ENCODE measurements at regions not wholly inside any gene's neighbourhood (a gene's known extent, or its start where the extent isn't known, plus 50 kb on each side); places are given as distances from the start of the nearest gene placed in this dataset.
"Not testable (repeated sequence)": the region's sequence is repeated elsewhere in the genome, so short reads cannot be mapped to it uniquely, and the experiment has no call there.

DNA sequence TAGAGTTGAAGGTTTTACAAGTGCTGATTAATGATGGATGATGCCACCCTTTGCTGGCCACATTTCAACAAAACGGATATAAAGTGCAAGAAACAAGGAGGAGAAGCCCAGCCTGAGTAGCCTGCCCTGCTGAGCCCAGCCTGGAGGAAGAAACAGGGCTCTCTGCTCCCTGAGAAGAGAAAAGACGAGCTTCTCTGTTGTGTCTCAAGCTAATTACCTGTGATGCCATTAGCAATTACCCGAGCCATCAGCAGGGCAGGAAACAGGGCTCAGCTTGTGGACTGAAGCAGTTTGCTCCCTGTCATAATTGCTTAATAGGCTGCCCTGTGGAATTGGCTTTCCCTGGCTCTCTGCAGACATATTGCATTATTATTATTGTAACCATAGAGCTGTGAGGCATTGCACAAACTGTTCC, 709.3 kb upstream of the AUTS2 start:
- Histone ChIP-seq H3K9me3 (no peaks in the 10 kb centered on the region), H3K4me1 (no peaks in the 10 kb centered on the region), H3K27me3 (no peaks in the 10 kb centered on the region), H3K4me3 (no peak overlapping the region), H3K27ac (no peak overlapping the region), H3K36me3 (no peaks in the 10 kb centered on the region)
- TF ChIP-seq, protein P1, sequence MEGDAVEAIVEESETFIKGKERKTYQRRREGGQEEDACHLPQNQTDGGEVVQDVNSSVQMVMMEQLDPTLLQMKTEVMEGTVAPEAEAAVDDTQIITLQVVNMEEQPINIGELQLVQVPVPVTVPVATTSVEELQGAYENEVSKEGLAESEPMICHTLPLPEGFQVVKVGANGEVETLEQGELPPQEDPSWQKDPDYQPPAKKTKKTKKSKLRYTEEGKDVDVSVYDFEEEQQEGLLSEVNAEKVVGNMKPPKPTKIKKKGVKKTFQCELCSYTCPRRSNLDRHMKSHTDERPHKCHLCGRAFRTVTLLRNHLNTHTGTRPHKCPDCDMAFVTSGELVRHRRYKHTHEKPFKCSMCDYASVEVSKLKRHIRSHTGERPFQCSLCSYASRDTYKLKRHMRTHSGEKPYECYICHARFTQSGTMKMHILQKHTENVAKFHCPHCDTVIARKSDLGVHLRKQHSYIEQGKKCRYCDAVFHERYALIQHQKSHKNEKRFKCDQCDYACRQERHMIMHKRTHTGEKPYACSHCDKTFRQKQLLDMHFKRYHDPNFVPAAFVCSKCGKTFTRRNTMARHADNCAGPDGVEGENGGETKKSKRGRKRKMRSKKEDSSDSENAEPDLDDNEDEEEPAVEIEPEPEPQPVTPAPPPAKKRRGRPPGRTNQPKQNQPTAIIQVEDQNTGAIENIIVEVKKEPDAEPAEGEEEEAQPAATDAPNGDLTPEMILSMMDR (IDR thresholded peaks at IDR 0.05): no peak
- no peak for DNase-seq (ENCODE audit: low spot score in 2 of 2)
- intact Hi-C loops (cut with DNase I): no loop called here

GRCh38 chr7:68892236-68892635, 706.0 kb upstream of the AUTS2 start:
- intact Hi-C loops (cut with DNase I): no loop called here
- Histone ChIP-seq H3K27ac (no peak overlapping the region), H3K36me3 (no peaks in the 10 kb centered on the region), H3K9me3 (no peaks in the 10 kb centered on the region), H3K4me1 (no peaks in the 10 kb centered on the region), H3K27me3 (no peaks in the 10 kb centered on the region), H3K4me3 (no peak overlapping the region)
- TF ChIP-seq, protein P1 (IDR thresholded peaks at IDR 0.05): no peak
- no peak for DNase-seq (ENCODE audit: low spot score in 2 of 2)

DNA sequence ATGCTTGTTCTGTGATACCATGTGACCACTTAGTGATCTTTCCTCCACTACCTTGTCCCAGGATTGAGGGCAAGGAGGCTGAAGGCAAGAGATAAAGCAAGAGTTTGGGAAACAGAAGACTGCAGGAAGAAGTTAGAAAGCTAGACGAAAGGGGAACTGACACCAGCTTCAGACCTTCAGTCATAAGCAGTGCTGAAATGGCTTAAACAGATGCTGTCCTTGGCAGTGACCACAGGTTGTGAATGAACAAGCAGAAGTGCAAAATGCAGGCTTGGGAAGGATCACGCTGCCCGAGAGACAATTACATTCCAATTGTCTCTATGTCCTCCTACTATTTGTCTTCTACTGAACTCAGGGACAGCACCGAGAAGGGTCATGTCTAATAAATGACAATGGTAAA, 704.9 kb upstream of the AUTS2 start:
- intact Hi-C loops (cut with DNase I): no loop called here
- TF ChIP-seq, protein P1 (IDR thresholded peaks at IDR 0.05): no peak
- Histone ChIP-seq H3K9me3 (no peaks in the 10 kb centered on the region), H3K27ac (no peak overlapping the region), H3K27me3 (no peaks in the 10 kb centered on the region), H3K4me1 (no peaks in the 10 kb centered on the region), H3K36me3 (no peaks in the 10 kb centered on the region), H3K4me3 (no peak overlapping the region)
- DNase-seq (ENCODE audit: low spot score in 2 of 2): no peak

GRCh38 chr7:68899156-68899555, 699.1 kb upstream of the AUTS2 start:
- DNase-seq (ENCODE audit: low spot score in 2 of 2); H3K4me1 ChIP-seq; H3K36me3 ChIP-seq; intact Hi-C loops (cut with DNase I); H3K9me3 ChIP-seq; H3K4me3 ChIP-seq; H3K27ac ChIP-seq; H3K27me3 ChIP-seq: not testable (repeated sequence)

DNA sequence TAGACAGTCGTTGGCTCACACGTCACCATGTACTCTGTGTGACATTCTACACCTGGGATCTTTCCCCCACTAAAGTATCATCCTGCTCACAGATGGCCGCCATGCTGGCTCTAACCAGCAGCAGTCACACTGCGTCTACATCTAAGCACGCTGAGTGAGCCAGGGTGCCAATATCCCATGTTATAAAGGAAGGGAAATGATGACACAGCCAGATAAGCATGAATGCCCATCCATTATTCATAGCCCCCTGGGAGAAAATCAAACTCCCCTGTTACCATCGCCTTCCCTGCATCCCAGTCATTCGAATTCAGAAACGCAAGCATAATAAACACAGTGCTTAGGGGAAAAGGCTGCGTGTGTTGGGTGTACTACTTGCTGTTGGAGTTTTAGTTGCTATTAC, 698.2 kb upstream of the AUTS2 start:
- intact Hi-C loops (cut with DNase I): no loop called here
- TF ChIP-seq, protein P1 (IDR thresholded peaks at IDR 0.05): no peak
- Histone ChIP-seq H3K4me3 (no peak overlapping the region), H3K27ac (no peak overlapping the region), H3K9me3 (no peaks in the 10 kb centered on the region), H3K36me3 (no peaks in the 10 kb centered on the region), H3K4me1 (no peaks in the 10 kb centered on the region), H3K27me3 (no peaks in the 10 kb centered on the region)
- DNase-seq (ENCODE audit: low spot score in 2 of 2): no peak

GRCh38 chr7:68904630-68905029, 693.6 kb upstream of the AUTS2 start:
- Histone ChIP-seq H3K9me3 (no peaks in the 10 kb centered on the region), H3K4me1 (no peaks in the 10 kb centered on the region), H3K27me3 (no peaks in the 10 kb centered on the region), H3K27ac (no peak overlapping the region), H3K4me3 (no peak overlapping the region), H3K36me3 (no peaks in the 10 kb centered on the region)
- DNase-seq (ENCODE audit: low spot score in 2 of 2): no peak
- TF ChIP-seq, protein P1 (IDR thresholded peaks at IDR 0.05): no peak
- intact Hi-C loops (cut with DNase I): no loop called here
